ENCODE measurements at regions not wholly inside any gene's neighbourhood (a gene's known extent, or its start where the extent isn't known, plus 50 kb on each side); places are given as distances from the start of the nearest gene placed in this dataset.
"Not testable (repeated sequence)": the region's sequence is repeated elsewhere in the genome, so short reads cannot be mapped to it uniquely, and the experiment has no call there.

DNA sequence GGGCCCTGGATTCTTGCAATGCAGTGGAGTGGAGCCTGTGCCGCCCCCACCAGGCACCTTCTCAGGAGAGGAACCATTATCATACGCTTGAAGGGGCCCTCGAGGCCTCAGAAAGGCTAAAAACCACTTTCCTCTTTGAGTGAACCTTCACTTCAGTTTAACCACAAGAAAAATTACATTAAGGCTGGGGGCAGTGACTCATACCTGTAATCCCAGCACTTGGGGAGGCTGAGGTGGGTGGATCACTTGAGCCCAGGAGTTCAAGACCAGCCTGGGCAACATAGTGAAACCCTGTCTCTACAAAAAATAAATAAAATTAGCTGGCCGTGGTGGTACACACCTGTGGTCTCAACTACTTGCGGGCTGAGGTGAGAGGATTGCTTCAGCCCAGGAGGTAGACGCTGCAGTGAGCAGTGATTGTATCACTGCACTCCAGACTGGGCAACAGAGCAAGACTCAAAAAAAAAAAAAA lies 165.8 kb upstream of the GRK3 start:
- not testable (repeated sequence) for TF ChIP-seq POLR2AphosphoS5 (IDR thresholded peaks at IDR 0.05; ENCODE audit: borderline replicate concordance, low read depth, low read length); EZH2 (IDR thresholded peaks at IDR 0.05)
